Upper lobe of left lung (tissue), 6 donors: ENCODE measurements at regions not wholly inside any gene's neighbourhood (a gene's known extent, or its start where the extent isn't known, plus 50 kb on each side); places are given as distances from the start of the nearest gene placed in this dataset.

Experiments used
- ATAC-seq, 2 donors: fragments of 200-7000 bp; cut with Tn5 transposase; one replicate each; pipeline ENCODE4 v1.9.1; 2022; ENCODE audit warnings: mild to moderate bottlenecking in 2 of 2, moderate library complexity in 2 of 2; ENCODE audit not compliant: low FRiP score in 2 of 2
- DNase-seq, 2 donors: peaks; one replicate each; pipeline ENCODE4 v3.0.0-alpha.2; 2019 to 2020
- H3K27ac ChIP-seq, 4 donors: fragments of 200-600 bp; sonication (generic); one replicate each; pipeline ENCODE4 v1.5.1; 2016 to 2019
- H3K27me3 ChIP-seq, 4 donors: fragments of 200-600 bp; sonication (generic); one replicate each; pipeline ENCODE4 v1.5.1; 2017 to 2019
- H3K36me3 ChIP-seq, 4 donors: fragments of 200-600 bp; sonication (generic); one replicate each; pipeline ENCODE4 v1.5.1; 2016 to 2019
- H3K4me1 ChIP-seq, 4 donors: fragments of 200-600 bp; sonication (generic); one replicate each; pipeline ENCODE4 v1.5.1; 2018 to 2019
- H3K4me3 ChIP-seq, 4 donors: fragments of 200-600 bp; sonication (generic); one replicate each; pipeline ENCODE4 v1.5.1; 2017 to 2019; ENCODE audit warnings: mild to moderate bottlenecking in 2 of 4, moderate library complexity in 1 of 4
- H3K9me3 ChIP-seq, 4 donors: fragments of 200-600 bp; sonication (generic); one replicate each; pipeline ENCODE4 v1.5.1; 2018 to 2019
- EP300 ChIP-seq, 4 donors: sonication (generic); formaldehyde crosslinking; IDR thresholded peaks; one replicate each; pipeline ENCODE4 v1.5.1; 2017; ENCODE audit warnings: antibody characterized with exemption in 4 of 4, control low read depth in 2 of 4
- POLR2A ChIP-seq, 4 donors: fragments of 450-650 bp; IDR thresholded peaks; one replicate each; pipeline ENCODE4 v1.5.1; 2016 to 2017; ENCODE audit warnings: antibody characterized with exemption in 4 of 4, mild to moderate bottlenecking in 2 of 4
- POLR2AphosphoS5 ChIP-seq, 2 donors: sonication (generic); formaldehyde crosslinking; IDR thresholded peaks; one replicate each; pipeline ENCODE4 v1.5.1; 2017; ENCODE audit warnings: antibody characterized with exemption in 2 of 2
- WGBS, 2 donors: methylation state at CpG; one replicate each; pipeline ENCODE4 v1.1.5; 2017 to 2018; 5-methylcytosine and 5-hydroxymethylcytosine counted together
- TF ChIP-seq, protein P1 (sequence below), 6 experiments: fragments of 450-650 bp in 4 of 6; fragments of 200-600 bp in 2 of 6; sonication (generic) in 2 of 6; IDR thresholded peaks; one replicate each; pipeline ENCODE4 v1.5.1; 2016 to 2019; ENCODE audit warnings: antibody characterized with exemption in 6 of 6
- donor health status: DM: no; HTN: no; CAD: no; lungs with moderate emphysema.
- donor health status: DM: no; HTN: yes; CAD: no; lungs with severe emphysema.

DNA sequence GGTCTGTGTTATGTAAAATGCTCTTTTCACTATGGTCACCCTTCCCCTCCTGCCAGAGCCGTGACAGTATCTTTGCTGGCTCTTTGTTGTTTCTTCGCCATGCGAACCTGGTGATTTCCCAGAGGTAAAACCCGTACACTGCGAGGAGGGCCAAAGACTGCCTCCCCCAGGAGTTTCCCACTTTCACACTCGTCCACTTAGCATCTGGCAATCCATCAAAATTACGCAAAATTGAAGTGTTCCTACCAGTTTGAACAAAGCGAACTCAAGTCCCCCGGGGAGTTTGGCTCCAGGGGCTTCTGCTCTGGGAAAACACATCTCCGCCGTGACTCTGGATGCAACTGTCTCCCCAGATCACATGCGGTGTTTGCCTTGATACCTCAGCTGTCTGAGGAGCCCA is 239.9 kb downstream of the FAM43A start:
- no peak for DNase-seq

GRCh38 chr3:194928227-194928626 is 242.5 kb downstream of the FAM43A start:
- Histone ChIP-seq H3K9me3 (no peaks in the 10 kb centered on the region), H3K4me1 (peaks cover 17 to 32% (median 25%) of the 10 kb centered on the region in 4 donors), H3K27me3 (no peaks in the 10 kb centered on the region), H3K27ac (no peak overlapping the region), H3K36me3 (no peaks in the 10 kb centered on the region), H3K4me3 (no peak overlapping the region)
- TF ChIP-seq POLR2A (IDR thresholded peaks at IDR 0.05) (no peak), EP300 (IDR thresholded peaks at IDR 0.05) (no peak), POLR2AphosphoS5 (IDR thresholded peaks at IDR 0.05) (no peak)
- TF ChIP-seq, protein P1, sequence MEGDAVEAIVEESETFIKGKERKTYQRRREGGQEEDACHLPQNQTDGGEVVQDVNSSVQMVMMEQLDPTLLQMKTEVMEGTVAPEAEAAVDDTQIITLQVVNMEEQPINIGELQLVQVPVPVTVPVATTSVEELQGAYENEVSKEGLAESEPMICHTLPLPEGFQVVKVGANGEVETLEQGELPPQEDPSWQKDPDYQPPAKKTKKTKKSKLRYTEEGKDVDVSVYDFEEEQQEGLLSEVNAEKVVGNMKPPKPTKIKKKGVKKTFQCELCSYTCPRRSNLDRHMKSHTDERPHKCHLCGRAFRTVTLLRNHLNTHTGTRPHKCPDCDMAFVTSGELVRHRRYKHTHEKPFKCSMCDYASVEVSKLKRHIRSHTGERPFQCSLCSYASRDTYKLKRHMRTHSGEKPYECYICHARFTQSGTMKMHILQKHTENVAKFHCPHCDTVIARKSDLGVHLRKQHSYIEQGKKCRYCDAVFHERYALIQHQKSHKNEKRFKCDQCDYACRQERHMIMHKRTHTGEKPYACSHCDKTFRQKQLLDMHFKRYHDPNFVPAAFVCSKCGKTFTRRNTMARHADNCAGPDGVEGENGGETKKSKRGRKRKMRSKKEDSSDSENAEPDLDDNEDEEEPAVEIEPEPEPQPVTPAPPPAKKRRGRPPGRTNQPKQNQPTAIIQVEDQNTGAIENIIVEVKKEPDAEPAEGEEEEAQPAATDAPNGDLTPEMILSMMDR (IDR thresholded peaks at IDR 0.05): no peak
- ATAC-seq (no peak), DNase-seq (no peak)
- 28 to 39% methylated on average over 1 of the region's 1 CpG for WGBS, 2 donors

More for the DNA sequence above, 239.9 kb downstream of the FAM43A start:
- Histone ChIP-seq H3K36me3 (no peaks in the 10 kb centered on the region), H3K4me3 (no peak overlapping the region), H3K27ac (no peak overlapping the region), H3K27me3 (no peaks in the 10 kb centered on the region), H3K9me3 (no peaks in the 10 kb centered on the region), H3K4me1 (peaks cover 7 to 19% (median 14%) of the 10 kb centered on the region in 4 donors)
- TF ChIP-seq, protein P1 (IDR thresholded peaks at IDR 0.05): no peak
- TF ChIP-seq POLR2AphosphoS5 (IDR thresholded peaks at IDR 0.05) (no peak), POLR2A (IDR thresholded peaks at IDR 0.05) (no peak), EP300 (IDR thresholded peaks at IDR 0.05) (no peak)
- WGBS, 2 donors: 66 to 76% methylated on average over 12 of the region's 12 CpGs
- no peak for ATAC-seq

GRCh38 chr3:194928831-194929577 is 243.3 kb downstream of the FAM43A start:
- Histone ChIP-seq H3K27me3 (no peaks in the 10 kb centered on the region), H3K4me1 (peaks cover 17 to 32% (median 25%) of the 10 kb centered on the region in 4 donors), H3K27ac (peak overlapping the region in 2 of 4 donors; percentile 16 to 37), H3K36me3 (no peaks in the 10 kb centered on the region), H3K4me3 (no peak overlapping the region), H3K9me3 (no peaks in the 10 kb centered on the region)
- DNase-seq: no peak
- TF ChIP-seq POLR2A (IDR thresholded peaks at IDR 0.05): no peak
- TF ChIP-seq, protein P1 (IDR thresholded peaks at IDR 0.05): peak in 4 of 6 experiments; percentile 29 to 92 (median 63)
- 68 to 75% methylated on average over 22 to 30 of the region's 30 CpGs for WGBS, 2 donors
- ATAC-seq: peak; percentile 27 to 71

DNA sequence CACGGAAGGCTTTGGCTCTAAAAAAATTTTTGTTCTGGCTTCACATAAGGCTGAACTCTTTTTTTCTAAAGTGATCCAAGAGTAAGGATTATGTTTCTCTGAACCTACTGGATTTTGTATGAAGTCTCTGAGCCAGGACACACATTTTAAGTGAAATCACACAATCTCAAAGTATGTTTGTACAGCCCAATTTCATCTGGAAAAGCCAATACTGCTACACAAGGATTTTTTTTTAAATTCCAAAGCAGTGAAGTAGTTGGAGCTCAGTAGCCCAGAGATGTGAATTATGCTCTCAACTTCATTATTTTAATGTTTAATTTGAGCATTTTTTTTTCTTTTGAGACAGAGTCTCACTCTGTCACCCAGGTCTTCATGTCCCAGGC is 243.9 kb downstream of the FAM43A start:
- 72 to 88% methylated on average over 1 of the region's 1 CpG for WGBS, 2 donors
- no peaks in the 10 kb centered on the region for H3K27me3 ChIP-seq
- H3K36me3 ChIP-seq: no peaks in the 10 kb centered on the region
- DNase-seq (no peak), ATAC-seq (no peak)
- TF ChIP-seq EP300 (IDR thresholded peaks at IDR 0.05) (no peak), POLR2AphosphoS5 (IDR thresholded peaks at IDR 0.05) (no peak), POLR2A (IDR thresholded peaks at IDR 0.05) (no peak)
- TF ChIP-seq, protein P1 (IDR thresholded peaks at IDR 0.05): no peak
- no peaks in the 10 kb centered on the region for H3K9me3 ChIP-seq
- H3K4me3 ChIP-seq: no peak overlapping the region
- H3K27ac ChIP-seq: no peak overlapping the region
- peaks cover 17 to 32% (median 25%) of the 10 kb centered on the region in 4 donors for H3K4me1 ChIP-seq
